ENCODE measurements at regions not wholly inside any gene's neighbourhood (a gene's known extent, or its start where the extent isn't known, plus 50 kb on each side); places are given as distances from the start of the nearest gene placed in this dataset.
A peak's percentile ranks its signal among the peaks of the same experiment; 100 is the strongest.

DNA sequence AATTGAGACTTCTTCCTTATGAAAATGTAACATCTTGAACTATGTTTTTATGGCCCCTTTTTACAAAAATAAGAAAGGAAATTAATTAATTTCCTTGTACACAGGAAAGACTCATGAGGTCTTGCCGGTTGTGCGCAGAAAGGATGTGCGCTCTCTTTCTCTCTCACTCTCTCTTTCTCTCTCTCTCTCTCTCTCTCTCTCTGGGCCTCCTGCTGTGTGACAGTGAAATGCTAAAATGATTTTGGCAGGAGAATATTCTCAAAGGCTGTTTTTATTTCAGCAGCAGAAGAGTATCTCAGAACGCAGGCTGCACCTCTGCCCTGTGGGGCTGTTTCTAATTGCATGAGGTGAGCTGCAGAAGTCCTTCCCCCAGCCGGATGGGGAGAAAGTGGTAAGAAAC is 349.0 kb downstream of the MID1IP1 start:
- no peak for DNase-seq

DNA sequence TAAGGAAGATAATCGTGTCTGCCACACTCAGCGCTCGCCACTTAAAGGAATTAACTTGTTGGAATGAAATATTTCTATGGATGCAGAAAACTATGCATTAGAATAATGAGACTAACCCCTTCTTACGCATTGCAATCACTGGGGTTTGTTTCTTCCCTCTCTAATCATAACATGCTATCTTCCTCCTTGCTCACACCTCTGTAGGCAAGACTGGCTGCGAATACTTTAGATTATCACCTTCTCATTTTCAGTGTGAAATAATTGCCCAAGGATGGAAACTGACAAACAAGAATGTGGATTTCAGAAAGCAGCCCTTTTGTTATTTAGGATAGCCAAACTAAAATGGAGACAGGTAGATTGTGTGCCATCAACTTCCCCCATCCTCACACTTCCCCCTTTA is 349.4 kb downstream of the MID1IP1 start:
- no peak for DNase-seq

DNA sequence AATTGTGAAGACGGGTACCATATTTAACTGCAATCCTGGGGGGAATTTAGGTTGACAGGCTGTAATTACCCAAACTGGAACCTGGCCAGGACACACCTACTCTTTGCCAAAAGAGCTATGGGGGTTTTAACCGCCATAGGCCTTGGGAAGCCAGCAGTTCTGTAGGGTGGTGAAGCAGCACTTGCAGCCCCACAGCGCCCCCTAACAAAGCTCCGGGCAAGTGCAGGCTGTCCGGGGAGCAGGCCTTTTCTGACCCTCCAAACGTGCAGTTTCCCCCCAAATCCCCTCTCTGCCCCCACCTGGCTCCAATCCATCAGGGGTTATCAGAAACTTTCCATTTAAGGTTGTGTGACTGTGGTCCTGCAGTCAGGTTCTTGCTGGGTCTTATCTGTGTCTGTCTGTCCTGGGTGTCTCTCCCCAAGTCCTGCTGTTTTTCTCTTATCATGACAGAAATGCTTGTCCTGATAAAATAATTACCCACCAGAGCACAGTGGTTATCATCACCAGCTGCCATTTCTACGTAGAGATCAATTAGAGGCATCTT is 350.9 kb downstream of the MID1IP1 start:
- DNase-seq: peak; percentile 28

DNA sequence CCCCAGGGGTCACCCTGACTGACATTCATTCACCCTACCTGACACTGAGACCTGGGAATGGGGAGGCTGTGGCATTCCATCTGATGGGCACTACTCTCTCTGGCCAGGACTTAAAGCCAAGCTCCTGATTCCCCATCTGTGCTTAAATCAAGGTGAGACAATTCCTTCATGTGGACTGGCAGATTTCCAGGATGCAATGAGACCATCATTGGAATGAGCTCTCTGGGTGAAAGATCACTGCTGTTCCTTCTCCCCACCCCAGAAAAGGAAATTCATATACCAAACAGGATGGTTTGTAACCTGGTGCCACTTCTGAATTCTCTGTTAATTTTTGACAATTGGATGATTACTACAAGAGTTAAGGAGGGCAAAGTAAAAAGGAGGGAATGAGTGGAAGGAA is 354.8 kb downstream of the MID1IP1 start:
- no peak for DNase-seq

DNA sequence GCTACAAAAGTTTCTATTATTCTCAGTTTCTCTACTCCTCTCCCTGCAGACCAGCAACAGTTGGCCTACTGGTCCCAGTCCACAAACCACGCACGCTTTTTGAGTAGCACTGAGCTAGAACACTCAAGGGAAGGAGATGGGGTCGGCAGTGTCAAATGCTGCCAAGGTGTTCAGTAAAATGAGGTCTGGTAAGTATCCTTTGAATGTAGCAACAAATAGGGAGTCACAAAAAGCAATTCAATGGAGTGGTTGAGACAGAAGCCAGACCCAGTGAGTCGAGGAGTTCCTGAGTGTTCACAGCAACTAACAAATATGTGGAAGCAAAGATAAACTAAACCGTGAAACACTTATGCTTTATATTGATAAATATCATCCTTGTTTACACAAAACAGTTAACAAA is 355.7 kb downstream of the MID1IP1 start:
- DNase-seq: no peak

DNA sequence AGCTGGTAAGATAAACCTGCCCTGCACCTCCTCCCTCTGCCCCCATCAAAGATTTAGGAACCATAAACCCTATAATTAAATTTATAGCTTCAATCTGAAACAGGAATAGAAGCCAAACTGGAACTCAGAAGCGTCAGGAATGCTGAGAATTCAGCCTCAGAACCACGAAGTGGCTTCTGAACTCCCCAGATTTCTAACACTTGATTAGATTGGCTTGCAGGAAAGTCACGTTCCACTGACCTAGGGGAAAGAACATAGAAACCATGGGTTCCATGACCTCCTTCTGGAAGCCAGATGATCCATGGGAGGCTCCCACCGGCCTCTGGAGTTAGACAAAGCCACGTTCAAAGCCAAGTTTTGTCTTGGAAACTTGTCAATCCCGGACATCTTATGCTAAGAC is 356.5 kb downstream of the MID1IP1 start:
- no peak for DNase-seq

DNA sequence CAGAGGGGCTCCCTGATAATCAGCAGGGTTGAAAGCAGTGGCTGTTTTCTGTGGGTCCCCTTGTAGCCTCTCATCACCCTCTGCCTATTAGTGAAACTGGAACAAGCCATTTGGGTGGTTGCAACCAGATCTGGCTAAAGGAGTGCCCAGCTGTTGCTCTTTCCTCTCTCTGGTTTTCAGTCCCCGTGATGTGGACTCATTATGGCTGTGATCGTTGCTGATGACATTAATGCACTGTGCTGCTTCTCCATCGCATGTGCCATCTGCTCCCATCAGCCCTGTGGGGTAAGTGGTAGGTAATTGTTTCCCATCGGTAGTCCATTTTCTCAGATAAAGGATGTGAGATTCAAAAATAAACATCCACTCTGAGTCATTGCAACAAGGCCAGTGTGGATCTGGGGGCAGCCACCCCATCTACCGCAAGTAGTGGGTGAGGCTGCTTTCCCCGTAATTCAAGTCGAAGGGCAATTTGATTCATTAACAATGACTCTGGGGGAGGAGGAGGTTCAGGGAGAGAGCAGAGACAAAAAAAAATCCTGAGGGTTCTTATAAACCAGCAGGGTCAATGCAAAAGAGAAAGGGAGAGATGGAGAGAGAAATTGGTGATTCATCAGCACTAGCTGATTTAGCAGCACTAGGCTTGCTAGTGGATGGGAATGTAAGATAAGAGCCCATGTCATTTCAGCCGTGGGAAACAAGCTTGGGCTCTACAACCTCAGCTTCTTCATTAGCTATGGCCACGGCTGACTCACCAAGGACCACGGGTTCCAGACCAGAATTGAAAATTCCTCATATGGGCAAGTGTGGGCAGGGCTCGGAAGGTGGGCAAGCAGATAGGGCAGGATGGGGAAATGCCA is 357.8 kb downstream of the MID1IP1 start:
- DNase-seq: no peak

DNA sequence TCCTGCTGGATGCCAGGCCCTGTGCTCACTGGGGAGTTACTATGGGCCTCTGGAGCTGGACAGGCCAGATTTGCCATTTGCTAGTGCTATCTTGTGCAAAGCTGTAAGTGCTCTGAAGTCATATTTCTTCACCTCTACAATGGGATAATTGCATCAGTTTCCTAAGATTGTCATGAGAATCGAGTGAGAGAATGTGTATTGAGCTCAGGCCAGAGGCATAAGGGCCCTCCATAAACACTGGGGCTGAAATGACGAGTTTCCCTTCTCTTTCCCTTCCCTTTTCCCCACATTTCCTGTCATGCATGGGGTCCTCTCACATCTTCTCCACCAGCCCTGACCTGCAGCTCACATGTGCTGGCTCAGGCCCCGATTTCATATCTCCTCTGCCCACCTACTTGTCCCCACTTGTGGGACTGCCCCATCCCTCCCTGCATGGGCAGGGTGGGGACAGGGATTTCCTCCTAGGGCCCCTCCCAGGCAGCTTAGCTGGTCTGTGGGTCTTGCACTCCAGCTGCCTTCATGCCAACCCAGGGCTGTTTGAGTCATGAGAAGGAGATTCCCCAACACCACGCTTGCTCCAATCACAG is 358.8 kb downstream of the MID1IP1 start:
- DNase-seq: no peak

DNA sequence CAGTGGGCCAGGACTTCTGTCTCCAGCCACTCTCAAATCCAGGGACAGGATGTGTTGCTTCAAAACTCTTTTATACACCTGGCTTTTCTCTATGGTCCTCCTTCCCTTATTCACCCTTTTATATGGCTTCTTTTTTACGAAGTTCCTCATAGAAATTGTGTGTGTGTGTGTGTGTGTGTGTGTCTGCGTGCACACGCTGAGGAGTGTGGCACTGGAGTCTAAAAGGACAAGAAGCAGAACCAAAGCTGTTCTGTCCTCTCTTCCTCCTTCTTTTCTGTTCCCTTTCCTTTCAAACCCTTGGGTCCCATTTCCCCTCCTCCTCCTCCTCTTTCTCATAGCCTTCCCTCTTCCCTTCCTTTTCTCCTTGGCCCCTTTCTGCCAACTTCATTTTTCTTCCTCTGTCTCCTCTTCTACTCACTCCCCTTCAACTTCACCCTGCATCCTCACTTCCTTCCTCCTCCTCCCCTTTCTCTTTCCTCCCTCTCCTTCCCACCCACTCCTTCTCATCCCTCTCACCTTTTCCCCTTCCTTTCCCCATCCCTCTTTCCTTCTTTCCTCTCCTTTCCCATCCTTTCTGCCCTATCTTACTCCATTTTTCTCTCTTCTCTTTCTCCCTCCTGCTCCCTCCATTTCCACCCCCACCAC is 360.5 kb downstream of the MID1IP1 start:
- no peak for DNase-seq

DNA sequence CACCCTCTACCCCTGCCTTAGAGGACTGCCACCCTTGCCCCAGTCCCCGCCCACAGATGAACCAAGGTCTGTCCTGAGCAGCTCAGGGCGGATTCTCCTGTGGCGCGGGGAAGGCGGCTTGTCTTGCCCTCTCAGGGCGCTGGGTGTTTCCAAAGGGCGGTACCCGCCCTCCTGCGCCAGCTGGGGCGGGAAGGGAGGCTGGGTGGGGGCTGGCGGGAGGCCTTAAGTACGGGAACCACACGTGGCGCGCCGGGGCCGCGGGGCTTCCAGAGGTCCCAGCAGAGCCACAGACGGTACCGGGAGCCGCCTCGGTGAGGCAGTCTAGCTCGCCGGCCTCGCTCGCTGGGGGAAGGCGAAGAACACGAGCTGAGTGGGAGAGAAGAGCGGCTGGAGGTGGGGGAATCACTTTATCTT is 361.1 kb downstream of the MID1IP1 start:
- peak; percentile 46 for DNase-seq

DNA sequence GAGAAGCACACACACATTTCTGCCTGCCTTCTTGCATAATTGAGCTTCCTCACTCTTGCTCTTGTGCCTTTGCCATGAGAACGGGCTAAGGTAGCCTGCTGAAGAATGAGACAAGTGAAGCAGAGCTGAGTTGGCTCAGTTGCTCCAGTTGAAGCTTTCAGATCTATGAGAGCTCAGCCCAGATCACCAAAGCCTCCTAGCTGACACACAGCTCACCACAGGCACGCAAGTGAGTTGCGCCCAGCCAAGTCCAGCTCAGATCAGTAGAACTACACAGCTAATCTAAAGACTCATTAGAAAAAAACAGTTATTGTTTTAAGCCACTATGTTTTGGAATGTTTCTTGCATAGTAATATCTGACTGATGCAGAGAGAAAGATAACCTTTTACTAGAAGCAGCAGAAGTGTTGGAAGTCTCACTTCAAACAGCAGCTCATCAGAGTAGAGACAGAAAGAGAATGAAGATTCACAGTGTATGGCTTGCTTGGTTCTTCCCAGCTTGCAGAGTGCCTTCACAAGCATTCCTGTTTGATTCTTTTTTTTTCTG is 362.4 kb downstream of the MID1IP1 start:
- peak; percentile 72 for DNase-seq

DNA sequence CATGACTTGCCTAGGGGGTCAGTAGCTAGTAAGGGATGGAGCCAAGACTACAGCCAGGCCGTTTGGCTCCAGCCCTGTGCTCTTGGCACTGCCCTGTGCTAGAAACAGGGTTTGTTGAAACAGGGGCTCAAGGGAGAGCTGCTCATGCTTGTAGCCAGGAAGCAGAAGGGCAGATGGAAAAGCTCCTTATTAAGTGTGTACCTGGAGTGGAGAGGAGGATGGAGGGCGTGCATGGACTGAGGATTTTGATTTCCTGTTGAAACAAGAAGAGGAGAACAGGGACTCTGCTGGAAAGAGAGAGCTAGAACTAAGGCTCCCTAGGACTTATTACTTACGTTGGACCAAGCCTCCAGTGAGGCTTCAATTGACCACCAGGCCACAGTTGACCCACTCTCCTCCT is 363.0 kb downstream of the MID1IP1 start:
- DNase-seq: no peak

DNA sequence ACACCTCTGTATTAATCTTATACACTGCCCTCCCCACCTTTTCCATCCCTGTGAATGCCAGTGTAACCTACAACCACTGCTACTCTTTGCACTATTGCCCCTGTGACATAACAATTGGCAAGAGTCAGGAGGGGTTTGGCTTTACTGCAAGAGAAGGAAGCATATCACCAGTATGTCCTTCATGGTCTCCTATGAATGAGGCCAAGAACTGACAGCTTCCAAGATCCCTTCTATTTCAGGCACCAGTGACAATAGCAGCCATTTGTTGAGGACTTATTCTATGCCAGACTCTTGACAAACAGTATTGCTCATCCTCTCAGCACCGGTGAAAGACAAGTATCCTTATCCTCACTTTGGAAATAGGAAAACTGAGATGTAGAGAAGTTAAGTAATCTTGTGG is 363.9 kb downstream of the MID1IP1 start:
- DNase-seq: no peak

DNA sequence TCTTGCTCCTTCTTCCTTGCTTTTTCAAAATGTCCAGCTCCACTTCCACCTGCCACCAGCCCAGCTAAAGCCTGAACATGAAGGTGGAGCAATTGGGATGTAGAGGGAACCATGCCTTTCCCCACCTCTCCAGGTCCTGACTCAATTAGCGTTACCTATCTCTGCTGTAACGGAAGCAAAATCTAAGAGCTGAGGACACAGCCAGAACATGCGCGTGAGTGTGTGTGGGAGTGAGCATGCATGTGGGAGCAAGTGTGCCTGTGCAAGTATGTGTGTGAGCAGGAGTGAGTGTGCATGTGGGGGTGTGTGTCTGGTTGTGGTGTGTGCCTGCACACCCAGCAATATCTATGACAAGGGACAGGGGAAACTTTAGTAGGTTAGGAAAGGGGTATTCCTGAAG is 364.5 kb downstream of the MID1IP1 start:
- DNase-seq: no peak

DNA sequence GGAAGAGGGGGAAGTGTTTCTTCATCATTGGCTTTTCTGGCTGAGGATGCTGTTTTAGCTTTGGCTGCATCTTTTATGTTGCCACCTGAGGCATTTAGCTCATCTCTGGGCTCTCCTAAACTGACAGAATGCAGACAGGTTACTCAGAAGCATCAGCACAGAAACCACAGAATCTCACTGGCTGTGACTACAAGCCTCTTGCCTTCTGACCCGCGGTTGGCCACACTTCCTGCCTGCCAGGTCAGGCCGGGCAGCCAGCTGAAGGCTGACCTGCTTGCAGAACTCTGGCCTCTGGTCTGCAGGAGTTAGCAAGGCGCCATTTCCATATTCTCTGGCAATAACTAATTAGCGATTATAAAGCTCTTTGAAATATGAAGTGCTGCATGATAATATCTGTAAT is 366.5 kb downstream of the MID1IP1 start:
- peak; percentile 43 for DNase-seq

DNA sequence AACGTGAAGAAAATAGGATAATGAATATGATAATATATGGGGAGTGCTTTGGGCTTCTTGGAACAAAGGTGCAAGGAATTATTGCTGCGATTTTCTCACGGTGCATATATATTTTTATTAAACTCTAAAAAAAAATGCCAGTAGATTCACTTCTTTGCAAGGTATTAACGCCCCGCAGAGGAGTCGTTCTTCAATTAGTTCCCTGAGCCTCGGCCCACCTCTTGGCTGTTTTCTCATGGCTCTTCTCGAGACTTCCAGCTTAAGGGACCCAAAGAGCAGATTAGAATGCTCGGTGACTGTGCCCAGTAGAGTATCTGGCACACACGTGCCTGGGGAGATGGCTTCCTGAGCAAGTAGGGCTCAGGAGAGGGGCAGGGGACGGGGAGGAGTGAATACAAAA is 367.4 kb downstream of the MID1IP1 start:
- no peak for DNase-seq

DNA sequence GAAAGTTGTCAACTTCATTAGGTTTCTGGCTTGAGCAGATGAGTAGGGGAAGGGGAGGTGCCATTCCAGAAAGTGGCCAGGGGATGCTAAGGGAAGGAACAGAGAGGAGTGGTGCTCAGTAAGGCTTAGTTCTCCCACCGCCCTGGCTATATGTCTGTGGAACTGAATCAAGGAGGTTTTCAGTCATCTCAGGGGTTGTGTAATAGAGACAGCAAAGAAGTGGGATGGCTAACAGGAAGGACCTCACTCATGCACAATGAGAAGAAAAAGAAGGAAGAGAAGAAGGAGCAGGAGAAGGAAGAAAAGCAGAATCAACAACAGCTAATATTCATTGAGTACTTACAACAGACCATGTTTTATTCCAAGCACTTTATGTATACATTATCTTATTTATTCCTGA is 368.7 kb downstream of the MID1IP1 start:
- DNase-seq: no peak

DNA sequence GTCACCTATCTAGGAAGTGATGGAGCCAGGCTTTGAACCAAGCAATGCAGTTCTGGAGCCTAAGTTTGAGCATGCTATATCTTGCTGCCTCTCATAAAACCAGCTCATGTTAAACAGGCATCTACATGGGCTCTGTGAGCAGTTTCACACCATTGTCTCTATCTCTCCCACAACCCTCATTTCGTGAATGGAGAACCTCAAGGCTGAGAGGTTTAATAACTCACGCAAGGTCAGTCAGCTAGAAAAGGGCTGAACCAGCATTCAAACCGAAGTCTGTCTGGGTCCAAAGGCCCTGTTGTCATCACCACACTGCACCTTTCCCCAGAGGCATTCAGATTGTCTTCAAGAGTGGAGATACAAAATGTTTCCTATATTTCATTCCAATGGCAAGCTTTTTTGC is 369.2 kb downstream of the MID1IP1 start:
- no peak for DNase-seq

DNA sequence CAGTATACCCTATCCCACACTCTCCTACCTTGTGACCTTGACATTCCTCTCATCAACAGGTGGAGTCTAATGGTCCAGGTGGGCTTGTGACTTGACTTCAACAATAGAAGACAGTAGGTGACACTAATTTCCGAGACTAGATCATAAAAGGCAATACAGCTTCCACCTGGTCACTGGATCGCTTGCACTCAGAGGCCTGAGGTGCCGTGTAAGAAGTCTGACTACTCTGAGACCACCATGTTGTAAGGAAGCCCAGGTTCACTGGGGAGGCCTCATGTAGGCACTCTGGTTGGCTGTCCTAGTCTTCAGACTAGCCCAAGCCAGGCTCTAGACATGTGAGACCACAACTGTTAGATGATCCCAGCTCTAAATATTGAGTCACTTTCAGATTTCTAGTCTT is 370.4 kb downstream of the MID1IP1 start:
- no peak for DNase-seq

DNA sequence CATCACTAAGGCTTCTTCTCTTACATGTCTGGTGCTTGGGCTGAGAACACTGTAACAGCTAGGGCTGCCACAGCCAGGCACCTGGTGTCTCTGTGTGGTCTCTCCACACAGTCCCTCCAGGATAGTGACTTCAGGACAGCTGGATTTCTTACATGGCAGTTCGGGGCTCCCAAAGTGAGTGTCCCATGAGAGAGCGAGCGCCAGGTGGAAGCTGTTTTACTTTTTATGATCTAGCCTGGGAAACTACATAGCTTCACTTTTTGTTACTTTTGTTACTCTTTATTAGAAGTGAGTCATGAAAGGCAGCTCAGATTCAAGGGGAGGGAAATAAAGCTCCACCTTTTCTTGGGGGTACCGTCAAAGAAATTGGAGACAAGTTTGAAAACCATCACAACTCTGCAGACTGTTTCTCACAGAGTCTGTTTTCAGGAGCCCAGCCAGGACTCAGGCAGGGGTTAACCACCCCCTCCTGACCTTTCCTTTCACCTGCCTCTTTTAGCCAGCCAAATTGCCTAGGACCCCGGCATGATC is 373.0 kb downstream of the MID1IP1 start:
- no peak for DNase-seq

DNA sequence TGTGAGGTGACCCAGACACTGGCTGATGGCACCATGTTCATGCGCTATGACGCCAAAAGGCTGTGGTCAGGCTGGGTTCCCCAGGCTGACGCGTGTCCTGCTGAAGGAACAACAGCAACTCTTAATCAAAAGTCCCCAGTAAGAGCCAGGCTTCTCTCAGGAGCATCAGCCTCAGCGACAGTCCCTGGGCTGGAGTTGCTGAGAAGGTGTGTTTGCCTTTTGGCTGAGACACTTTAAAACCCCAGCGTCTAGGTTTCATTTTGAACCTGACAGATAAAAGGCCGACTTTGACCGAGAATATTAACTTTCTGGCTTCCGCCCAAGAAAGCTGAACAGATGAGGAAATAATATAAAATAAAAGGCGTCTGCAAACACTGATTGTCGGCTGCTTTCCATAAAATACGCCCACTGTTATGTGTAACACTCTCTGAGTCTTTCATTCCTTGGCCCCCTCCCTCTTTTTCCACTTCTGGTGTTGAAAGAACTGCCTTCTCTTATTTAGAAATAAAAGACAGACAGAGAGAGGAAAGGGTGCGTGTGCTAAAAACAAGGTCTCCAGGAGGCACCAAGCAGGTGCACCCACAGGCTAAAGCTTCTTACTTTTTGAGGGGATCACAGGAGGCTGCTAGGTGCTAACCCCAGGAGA is 373.6 kb downstream of the MID1IP1 start:
- peak; percentile 45 for DNase-seq

DNA sequence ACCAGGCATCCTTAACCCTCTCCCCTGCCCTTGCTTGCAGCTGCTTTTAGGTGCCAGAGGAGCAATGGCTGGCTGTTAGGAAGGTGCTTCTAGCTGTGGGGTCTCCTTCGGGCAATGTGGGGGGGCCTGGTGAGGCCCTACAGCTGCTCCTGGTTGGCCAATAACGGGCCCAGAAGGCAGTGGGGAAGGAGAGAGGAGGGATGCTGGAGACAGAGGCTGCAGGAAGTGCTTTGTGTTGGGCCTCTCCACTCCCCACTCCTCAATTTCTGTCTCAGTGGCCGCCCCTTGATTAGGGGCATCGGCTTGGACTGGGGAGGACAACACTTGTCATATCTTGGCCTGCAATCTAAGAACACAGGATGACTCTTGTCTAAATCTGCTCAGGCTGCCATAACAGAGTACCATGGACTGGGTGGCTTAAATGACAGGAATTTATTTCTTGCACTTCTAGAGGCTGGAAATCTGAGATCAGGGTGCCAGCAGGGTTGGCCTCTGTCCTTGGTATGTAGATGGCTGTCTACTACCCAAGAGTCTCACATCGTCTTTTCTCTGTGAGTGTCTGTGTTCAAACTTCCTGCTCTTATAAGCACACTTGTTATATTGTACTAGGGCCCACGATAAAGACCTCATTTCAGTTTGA is 374.3 kb downstream of the MID1IP1 start:
- DNase-seq: no peak
